H1 (cell line): ENCODE measurements at regions not wholly inside any gene's neighbourhood (a gene's known extent, or its start where the extent isn't known, plus 50 kb on each side); places are given as distances from the start of the nearest gene placed in this dataset.

Source experiments
- CTCF ChIA-PET: fragments of 300-600 bp; sonication (Branson Sonifier 250); formaldehyde crosslinking; loops from one replicate; lab custom pipeline; 2021; ENCODE audit not compliant: partially characterized antibody; lab: Charles Lee
- POLR2A ChIA-PET: fragments of 300-600 bp; sonication (Branson Sonifier 250); formaldehyde crosslinking; loops from one replicate; lab custom pipeline; 2021; ENCODE audit warnings: inconsistent platforms; ENCODE audit not compliant: partially characterized antibody; lab: Charles Lee
- DNase-seq, 2 experiments: peaks; one replicate each; pipeline versions ENCODE4 v3.0.0 to v3.0.0-alpha.2; 2010 to 2022; ENCODE audit warnings: low spot score in 2 of 2, low read depth in 1 of 2, mixed read lengths in 1 of 2
- FAIRE-seq: peaks from 2 replicates; lab custom pipeline; 2011; peaks lifted over from hg19 to GRCh38; lab: Jason Lieb, UNC
- H2AFZ ChIP-seq: 2 replicates; pipeline ENCODE4 v1.8.1; 2012; ENCODE audit warnings: low read length, inconsistent platforms
- H2AK5ac ChIP-seq: 2 replicates; pipeline ENCODE4 v1.6.1; 2013; ENCODE audit warnings: low read depth, low read length
- H2BK120ac ChIP-seq: replicated peaks from 2 replicates; pipeline ENCODE3; 2013; ENCODE audit warnings: low read depth, low read length, inconsistent platforms
- H2BK12ac ChIP-seq: 2 replicates; pipeline ENCODE4 v1.6.1; 2013; ENCODE audit warnings: low read depth, low read length
- H2BK15ac ChIP-seq: 2 replicates; pipeline ENCODE4 v1.6.1; 2013; ENCODE audit warnings: low read length
- H2BK20ac ChIP-seq: 2 replicates; pipeline ENCODE4 v1.6.1; 2013; ENCODE audit warnings: low read length
- H2BK5ac ChIP-seq: 2 replicates; pipeline ENCODE4 v1.6.1; 2013; ENCODE audit warnings: low read depth, low read length
- H3K14ac ChIP-seq: 2 replicates; pipeline ENCODE4 v1.6.1; 2013; ENCODE audit warnings: inconsistent platforms; ENCODE audit not compliant: insufficient read length
- H3K18ac ChIP-seq: 2 replicates; pipeline ENCODE4 v1.6.1; 2013; ENCODE audit warnings: low read length; ENCODE audit errors: extremely low read depth
- H3K23ac ChIP-seq: 2 replicates; pipeline ENCODE4 v1.6.1; 2013; ENCODE audit warnings: inconsistent platforms; ENCODE audit not compliant: insufficient read length
- H3K23me2 ChIP-seq: 2 replicates; pipeline ENCODE4 v1.6.1; 2013; ENCODE audit warnings: low read depth, low read length
- H3K27ac ChIP-seq: 2 replicates; pipeline ENCODE4 v1.6.1; 2011; ENCODE audit warnings: low read depth, low read length, inconsistent platforms
- H3K27me3 ChIP-seq, 4 experiments: replicated peaks in 1 of 4; 1 replicate in 1 of 4; 2 replicates in 3 of 4; pipeline versions ENCODE4 v1.6.1 to v1.8.1; 2011 to 2013; ENCODE audit warnings: low read length in 3 of 4, mild to moderate bottlenecking in 3 of 4, inconsistent platforms in 2 of 4, mixed read lengths in 2 of 4, moderate library complexity in 1 of 4; ENCODE audit not compliant: control insufficient read depth in 3 of 4, insufficient read depth in 3 of 4; ENCODE audit errors: extremely low read depth in 1 of 4
- H3K36me3 ChIP-seq, 4 experiments: 2 replicates each; pipeline versions ENCODE4 v1.6.1 to v1.8.1; 2011 to 2013; ENCODE audit warnings: mild to moderate bottlenecking in 4 of 4, low read length in 3 of 4, moderate library complexity in 2 of 4, control low read depth in 1 of 4, inconsistent platforms in 1 of 4; ENCODE audit not compliant: insufficient read depth in 4 of 4, control insufficient read depth in 2 of 4
- H3K4ac ChIP-seq: replicated peaks from 2 replicates; pipeline ENCODE3; 2013; ENCODE audit warnings: low read length, low read depth, mixed read lengths, inconsistent platforms; ENCODE audit not compliant: insufficient read length
- H3K4me1 ChIP-seq, 4 experiments: replicated peaks in 1 of 4; 1 replicate in 1 of 4; 2 replicates in 3 of 4; pipeline versions ENCODE4 v1.6.1 to v1.8.1; 2011 to 2013; ENCODE audit warnings: low read length in 3 of 4, inconsistent platforms in 2 of 4, mixed read lengths in 1 of 4; ENCODE audit not compliant: insufficient read depth in 4 of 4, control insufficient read depth in 3 of 4
- H3K4me2 ChIP-seq, 2 experiments: 2 replicates each; pipeline versions ENCODE4 v1.6.1 to v1.8.1; 2011 to 2013; ENCODE audit warnings: low read depth in 2 of 2, low read length in 2 of 2, control low read depth in 1 of 2, inconsistent platforms in 1 of 2, mild to moderate bottlenecking in 1 of 2; ENCODE audit not compliant: insufficient read depth in 1 of 2
- H3K4me3 ChIP-seq, 4 experiments: fragments of 200-600, 300-600 bp in 1 of 4; sonication (generic), shearing (Covaris generic), sonication (Bioruptor Twin) in 1 of 4; 2 replicates each; pipeline versions ENCODE4 v1.5.1 to v1.8.1; 2011 to 2016; ENCODE audit warnings: low read length in 4 of 4, low read depth in 3 of 4, control low read depth in 2 of 4, inconsistent platforms in 2 of 4, mild to moderate bottlenecking in 2 of 4, mixed read lengths in 1 of 4, moderate library complexity in 1 of 4; ENCODE audit not compliant: insufficient read depth in 2 of 4; ENCODE audit errors: extremely low read depth in 1 of 4
- H3K56ac ChIP-seq: replicated peaks from 2 replicates; pipeline ENCODE3; 2013; ENCODE audit warnings: low read depth, mild to moderate bottlenecking, mixed read lengths, low read length, inconsistent platforms; ENCODE audit not compliant: insufficient read length
- H3K79me1 ChIP-seq: 2 replicates; pipeline ENCODE4 v1.6.1; 2013; ENCODE audit warnings: low read depth, low read length, control low read depth
- H3K79me2 ChIP-seq, 2 experiments: 2 replicates each; pipeline versions ENCODE4 v1.6.1 to v1.8.1; 2012 to 2013; ENCODE audit warnings: low read length in 2 of 2, mild to moderate bottlenecking in 2 of 2, inconsistent platforms in 1 of 2; ENCODE audit not compliant: insufficient read depth in 2 of 2, control insufficient read depth in 1 of 2
- H3K9ac ChIP-seq, 4 experiments: replicated peaks in 1 of 4; 1 replicate in 1 of 4; 2 replicates in 3 of 4; pipeline versions ENCODE4 v1.6.1 to v1.8.1; 2011 to 2013; ENCODE audit warnings: low read depth in 3 of 4, low read length in 3 of 4, control low read depth in 2 of 4, mild to moderate bottlenecking in 2 of 4, moderate library complexity in 2 of 4, inconsistent platforms in 1 of 4; ENCODE audit errors: extremely low read depth in 1 of 4
- H3K9me3 ChIP-seq, 2 experiments: 2 replicates each; pipeline versions ENCODE4 v1.6.1 to v1.8.1; 2012 to 2013; ENCODE audit warnings: mild to moderate bottlenecking in 2 of 2, moderate library complexity in 2 of 2, control low read depth in 1 of 2, inconsistent platforms in 1 of 2, low read depth in 1 of 2, low read length in 1 of 2, mixed read lengths in 1 of 2; ENCODE audit not compliant: insufficient read depth in 2 of 2
- H4K20me1 ChIP-seq, 2 experiments: replicated peaks in 1 of 2; 2 replicates each; pipeline versions ENCODE3 to v1.8.1; 2011 to 2013; ENCODE audit warnings: inconsistent platforms in 2 of 2, low read length in 2 of 2, mild to moderate bottlenecking in 1 of 2; ENCODE audit not compliant: insufficient read depth in 2 of 2, control insufficient read depth in 1 of 2
- H4K5ac ChIP-seq: 2 replicates; pipeline ENCODE4 v1.6.1; 2013; ENCODE audit warnings: low read length, low read depth, mixed read lengths, inconsistent platforms; ENCODE audit not compliant: insufficient read length
- H4K8ac ChIP-seq: 2 replicates; pipeline ENCODE4 v1.8.0; 2013; ENCODE audit warnings: mild to moderate bottlenecking, moderate library complexity, low read length, inconsistent platforms; ENCODE audit not compliant: insufficient read depth; ENCODE audit errors: extremely low read depth
- H4K91ac ChIP-seq: replicated peaks from 2 replicates; pipeline ENCODE3; 2013; ENCODE audit warnings: low read length, mixed read lengths, inconsistent platforms; ENCODE audit not compliant: insufficient read length
- BACH1 ChIP-seq: IDR thresholded peaks from 2 replicates; pipeline ENCODE4 v1.6.1; 2012; ENCODE audit warnings: low read length, improper control_type of control experiment
- HDAC6 ChIP-seq: IDR thresholded peaks from one replicate; pipeline ENCODE4 v1.7.1; 2012; ENCODE audit warnings: low read depth, mild to moderate bottlenecking, inconsistent platforms, low read length, moderate library complexity
- MAFK ChIP-seq: IDR thresholded peaks from 2 replicates; pipeline ENCODE4 v1.6.1; 2012; ENCODE audit warnings: low read depth, mild to moderate bottlenecking, improper control_type of control experiment, low read length
- WGBS, 2 experiments: shearing (Covaris generic) in 1 of 2; methylation state at CpG; one replicate each; pipeline versions ENCODE4 v1.1.6 to v1.1.7; 2013 to 2015; ENCODE audit warnings: low lambda C conversion rate in 2 of 2, mixed read lengths in 2 of 2, inconsistent platforms in 1 of 2, low coverage in 1 of 2, missing lambda C conversion rate in 1 of 2; ENCODE audit not compliant: insufficient replicate concordance in 2 of 2, insufficient coverage in 1 of 2, insufficient read length in 1 of 2; ENCODE audit errors: extremely low coverage in 1 of 2, missing lambda C conversion rate in 1 of 2; 5-methylcytosine and 5-hydroxymethylcytosine counted together

- Histone ChIP-seq H3K4me3 (no peak overlapping the region), H2AK5ac (no peak overlapping the region), H3K4ac (no peak overlapping the region), H2BK20ac (no peak overlapping the region), H4K20me1 (no peaks in the 10 kb centered on the region), H3K27ac (no peak overlapping the region), H3K79me1 (no peaks in the 10 kb centered on the region), H2AFZ (peak overlapping the region; percentile 66; the same call in 1 of the 2 replicates), H3K9ac (no peak overlapping the region), H4K8ac (no peak overlapping the region), H3K9me3 (peaks cover 0 to 8% of the 10 kb centered on the region in 2 experiments; a peak in 1 of 4 replicates), H3K23ac (no peak overlapping the region), H3K14ac (no peak overlapping the region), H2BK5ac (no peak overlapping the region), H3K23me2 (no peaks in the 10 kb centered on the region), H2BK120ac (no peak overlapping the region), H4K91ac (no peak overlapping the region), H3K79me2 (no peaks in the 10 kb centered on the region), H3K27me3 (no peaks in the 10 kb centered on the region), H4K5ac (no peak overlapping the region), H3K18ac (no peak overlapping the region), H2BK15ac (no peak overlapping the region), H3K4me1 (peaks cover 0 to 2% (median 0%) of the 10 kb centered on the region in 4 experiments; a peak in 2 of 7 replicates), H2BK12ac (no peak overlapping the region), H3K36me3 (no peaks in the 10 kb centered on the region), H3K56ac (no peak overlapping the region), H3K4me2 (no peak overlapping the region)
- no peak for DNase-seq
- TF ChIP-seq BACH1 (0 out of 2 replicates have a peak, but pooled peaks have one; percentile 11), MAFK (peak; percentile 69), HDAC6 (no peak)
- WGBS, 2 experiments = 88% methylated on average over 7 of the region's 7 CpGs; no CpG with 5 or more reads in 1 of the 2 experiments
- ChIA-PET POLR2A (no interaction called here), CTCF (no interaction called here)
- FAIRE-seq = no peak
Measured at GRCh38 chr5:56402266-56403220, 169.4 kb upstream of the ANKRD55 start.
